Glutamatergic neuron (in vitro differentiated cells): ENCODE measurements at regions not wholly inside any gene's neighbourhood (a gene's known extent, or its start where the extent isn't known, plus 50 kb on each side); places are given as distances from the start of the nearest gene placed in this dataset.

ENCODE experiments used
- DNase-seq: peaks from one replicate; pipeline ENCODE4 v3.0.0; 2022
- H3K27ac Mint-ChIP-seq: one replicate; pipeline ENCODE4 v1.8.0; 2020; ENCODE audit warnings: mild to moderate bottlenecking, mixed read lengths, inconsistent platforms; ENCODE audit not compliant: unreplicated experiment
- H3K27me3 Mint-ChIP-seq: one replicate; pipeline ENCODE4 v1.8.0; 2020; ENCODE audit warnings: mild to moderate bottlenecking, moderate library complexity, mixed read lengths, inconsistent platforms; ENCODE audit not compliant: unreplicated experiment
- H3K36me3 Mint-ChIP-seq: one replicate; pipeline ENCODE4 v1.8.0; 2020; ENCODE audit warnings: mild to moderate bottlenecking, mixed read lengths, inconsistent platforms; ENCODE audit not compliant: unreplicated experiment
- H3K4me1 Mint-ChIP-seq: one replicate; pipeline ENCODE4 v1.8.0; 2020; ENCODE audit warnings: mild to moderate bottlenecking, low read depth, mixed read lengths, inconsistent platforms; ENCODE audit not compliant: unreplicated experiment
- H3K4me3 Mint-ChIP-seq: one replicate; pipeline ENCODE4 v1.8.0; 2020; ENCODE audit warnings: mild to moderate bottlenecking, mixed read lengths, inconsistent platforms; ENCODE audit not compliant: unreplicated experiment
- H3K9me3 Mint-ChIP-seq: one replicate; pipeline ENCODE4 v1.8.0; 2020; ENCODE audit warnings: mild to moderate bottlenecking, moderate library complexity, mixed read lengths, inconsistent platforms; ENCODE audit not compliant: unreplicated experiment
- TF ChIP-seq, protein P1 (sequence below): fragments of 200-600 bp; sonication (generic); IDR thresholded peaks from one replicate; pipeline ENCODE4 v1.5.0; 2021; ENCODE audit not compliant: partially characterized antibody, unreplicated experiment

DNA sequence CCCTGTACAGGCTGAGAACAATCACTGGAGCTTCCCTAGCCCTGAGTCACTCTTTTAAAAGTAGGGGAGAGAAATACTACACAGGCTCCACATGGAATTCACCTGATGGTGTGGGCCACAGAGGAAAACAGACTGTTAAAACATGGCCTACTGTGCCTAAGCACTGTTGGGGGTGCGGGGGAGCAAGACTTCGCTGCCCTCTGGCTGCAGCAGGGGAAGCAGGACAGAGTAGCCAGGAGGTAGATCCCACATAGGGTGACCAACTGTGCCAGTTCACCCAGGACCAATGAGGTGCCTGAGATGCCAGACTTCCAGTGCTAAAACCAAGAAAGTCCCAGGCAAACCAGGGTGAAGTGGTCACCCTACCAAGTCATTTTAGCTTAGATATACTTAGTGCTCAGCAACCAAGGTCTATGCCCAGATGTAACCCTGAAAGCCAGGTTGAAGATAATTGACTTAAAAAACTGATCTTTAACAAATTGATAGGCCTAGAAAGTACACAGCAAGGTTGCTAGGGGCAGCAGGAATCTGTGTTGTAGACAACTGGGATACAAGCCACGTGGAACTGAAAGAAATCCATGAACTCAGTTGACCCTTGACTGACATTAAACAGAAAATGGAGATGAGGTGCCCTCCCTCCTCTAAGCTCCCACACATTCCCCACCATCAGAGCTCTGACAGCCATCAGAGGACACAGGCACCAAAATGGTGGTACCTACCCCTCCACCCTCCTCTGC is 344.2 kb upstream of the PPP2R3A start:
- TF ChIP-seq, protein P1, sequence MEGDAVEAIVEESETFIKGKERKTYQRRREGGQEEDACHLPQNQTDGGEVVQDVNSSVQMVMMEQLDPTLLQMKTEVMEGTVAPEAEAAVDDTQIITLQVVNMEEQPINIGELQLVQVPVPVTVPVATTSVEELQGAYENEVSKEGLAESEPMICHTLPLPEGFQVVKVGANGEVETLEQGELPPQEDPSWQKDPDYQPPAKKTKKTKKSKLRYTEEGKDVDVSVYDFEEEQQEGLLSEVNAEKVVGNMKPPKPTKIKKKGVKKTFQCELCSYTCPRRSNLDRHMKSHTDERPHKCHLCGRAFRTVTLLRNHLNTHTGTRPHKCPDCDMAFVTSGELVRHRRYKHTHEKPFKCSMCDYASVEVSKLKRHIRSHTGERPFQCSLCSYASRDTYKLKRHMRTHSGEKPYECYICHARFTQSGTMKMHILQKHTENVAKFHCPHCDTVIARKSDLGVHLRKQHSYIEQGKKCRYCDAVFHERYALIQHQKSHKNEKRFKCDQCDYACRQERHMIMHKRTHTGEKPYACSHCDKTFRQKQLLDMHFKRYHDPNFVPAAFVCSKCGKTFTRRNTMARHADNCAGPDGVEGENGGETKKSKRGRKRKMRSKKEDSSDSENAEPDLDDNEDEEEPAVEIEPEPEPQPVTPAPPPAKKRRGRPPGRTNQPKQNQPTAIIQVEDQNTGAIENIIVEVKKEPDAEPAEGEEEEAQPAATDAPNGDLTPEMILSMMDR, result no peak
- no peaks in the 10 kb centered on the region for H3K27me3 Mint-ChIP-seq
- no peaks in the 10 kb centered on the region for H3K9me3 Mint-ChIP-seq
- H3K27ac Mint-ChIP-seq, result no peak overlapping the region
- no peaks in the 10 kb centered on the region for H3K4me1 Mint-ChIP-seq
- no peaks in the 10 kb centered on the region for H3K36me3 Mint-ChIP-seq
- no peak for DNase-seq
- H3K4me3 Mint-ChIP-seq, result no peak overlapping the region

DNA sequence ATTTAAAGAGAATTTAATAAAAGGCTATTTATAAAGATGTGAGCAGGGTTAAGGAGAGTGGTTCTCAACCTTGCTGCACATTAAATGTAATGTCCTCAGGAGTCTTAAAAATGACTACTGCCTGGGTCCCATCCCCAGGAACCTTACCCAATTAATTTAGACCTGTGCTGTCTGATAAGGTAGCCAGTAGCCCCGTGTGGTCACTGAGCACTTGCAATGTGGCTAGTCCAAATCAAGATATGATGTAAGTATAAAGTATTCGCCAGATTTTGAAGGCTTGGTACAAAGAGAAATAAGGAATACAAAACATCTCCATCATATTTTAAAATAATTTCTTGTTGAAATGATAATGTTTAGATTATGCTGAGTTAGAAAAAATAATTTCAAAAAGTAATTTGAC is 343.3 kb upstream of the PPP2R3A start:
- Mint-ChIP-seq H3K9me3 (no peaks in the 10 kb centered on the region), H3K27me3 (no peaks in the 10 kb centered on the region), H3K27ac (no peak overlapping the region), H3K36me3 (no peaks in the 10 kb centered on the region), H3K4me1 (no peaks in the 10 kb centered on the region), H3K4me3 (no peak overlapping the region)
- DNase-seq, result no peak
- TF ChIP-seq, protein P1, result no peak

DNA sequence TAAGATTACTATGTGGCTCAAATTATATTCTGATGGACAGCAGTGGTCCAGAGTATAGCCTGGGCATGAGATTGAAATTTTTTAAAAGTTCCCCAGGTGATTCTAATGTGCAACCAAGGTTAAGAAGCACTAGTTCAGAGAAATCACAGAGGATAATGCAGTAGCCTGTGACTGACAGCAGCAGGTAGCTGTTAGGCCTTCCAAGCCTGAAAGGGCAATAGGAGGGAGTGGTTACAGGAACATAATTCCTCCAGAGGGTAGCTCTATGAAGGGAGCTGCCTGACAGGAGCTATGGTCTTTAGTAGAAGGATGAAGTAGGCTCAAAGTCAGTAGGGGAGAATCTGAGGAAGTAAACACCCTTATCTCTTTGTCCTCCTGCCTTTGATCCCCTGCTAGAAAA is 342.9 kb upstream of the PPP2R3A start:
- Mint-ChIP-seq H3K27ac (no peak overlapping the region), H3K36me3 (no peaks in the 10 kb centered on the region), H3K4me1 (no peaks in the 10 kb centered on the region), H3K9me3 (no peaks in the 10 kb centered on the region), H3K4me3 (no peak overlapping the region), H3K27me3 (no peaks in the 10 kb centered on the region)
- TF ChIP-seq, protein P1, result no peak
- DNase-seq, result no peak

DNA sequence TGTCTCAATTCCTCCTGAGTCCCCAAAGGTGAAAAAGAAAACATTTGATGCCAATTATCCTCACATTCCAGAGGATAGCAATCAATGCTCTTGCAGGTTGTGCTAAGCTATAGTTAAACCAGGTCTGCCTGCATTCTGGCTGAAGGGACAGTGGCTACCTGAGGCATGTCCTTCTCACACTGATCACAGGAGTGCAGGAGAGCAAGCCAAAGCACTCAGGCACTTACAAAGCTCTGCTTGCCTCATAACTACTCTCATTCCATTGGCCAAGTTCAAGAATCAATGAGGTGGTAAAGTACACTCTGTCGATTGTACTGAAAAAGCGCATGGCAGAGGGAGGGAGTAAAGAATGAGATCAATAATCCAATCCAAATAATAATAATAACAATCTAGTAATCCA is 342.0 kb upstream of the PPP2R3A start:
- no peak overlapping the region for H3K27ac Mint-ChIP-seq
- H3K4me1 Mint-ChIP-seq, result no peaks in the 10 kb centered on the region
- H3K36me3 Mint-ChIP-seq, result no peaks in the 10 kb centered on the region
- TF ChIP-seq, protein P1, result no peak
- no peak overlapping the region for H3K4me3 Mint-ChIP-seq
- no peaks in the 10 kb centered on the region for H3K9me3 Mint-ChIP-seq
- no peak for DNase-seq
- no peaks in the 10 kb centered on the region for H3K27me3 Mint-ChIP-seq

DNA sequence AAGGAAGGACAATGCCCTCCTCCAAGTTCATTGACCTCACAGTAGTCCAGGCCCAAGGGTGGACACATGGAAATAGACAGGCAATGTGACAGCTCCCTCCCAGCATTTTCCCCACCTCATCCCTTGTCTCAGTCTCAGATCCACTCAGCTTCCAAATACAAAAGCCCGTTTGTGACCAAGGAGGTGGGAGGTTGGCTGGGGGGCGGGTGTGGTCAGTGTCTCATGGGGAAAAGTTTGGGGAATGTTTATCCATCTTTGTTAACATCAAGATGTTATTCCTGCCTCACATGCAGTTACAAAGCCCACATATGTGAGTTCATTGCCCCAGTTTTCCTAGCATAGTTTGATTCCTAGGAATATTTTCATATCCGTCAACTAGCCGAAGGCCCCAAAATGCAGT is 338.5 kb upstream of the PPP2R3A start:
- no peak overlapping the region for H3K27ac Mint-ChIP-seq
- H3K4me1 Mint-ChIP-seq, result no peaks in the 10 kb centered on the region
- TF ChIP-seq, protein P1, result no peak
- H3K9me3 Mint-ChIP-seq, result no peaks in the 10 kb centered on the region
- no peaks in the 10 kb centered on the region for H3K36me3 Mint-ChIP-seq
- no peak overlapping the region for H3K4me3 Mint-ChIP-seq
- no peak for DNase-seq
- no peaks in the 10 kb centered on the region for H3K27me3 Mint-ChIP-seq
